HepG2 (cell line): ENCODE measurements at regions not wholly inside any gene's neighbourhood (a gene's known extent, or its start where the extent isn't known, plus 50 kb on each side); places are given as distances from the start of the nearest gene placed in this dataset.
A peak's percentile ranks its signal among the peaks of the same experiment; 100 is the strongest.

Source experiments
- BATF2 ChIP-seq: sonication (generic); formaldehyde crosslinking; IDR thresholded peaks from 2 replicates; pipeline ENCODE4 v1.8.0; 2022; ENCODE audit warnings: mild to moderate bottlenecking, missing genetic modification reagents, moderate library complexity
- CHD2 ChIP-seq: IDR thresholded peaks from 2 replicates; pipeline ENCODE4 v1.6.1; 2011; ENCODE audit warnings: low read depth, low read length, improper control_type of control experiment
- DR1 ChIP-seq: sonication (generic); formaldehyde crosslinking; IDR thresholded peaks from 2 replicates; pipeline ENCODE4 v1.8.0; 2021; ENCODE audit warnings: mild to moderate bottlenecking, missing genetic modification reagents, inconsistent platforms
- GABPA ChIP-seq, 2 experiments: IDR thresholded peaks; 2 replicates each; pipeline ENCODE4 v1.6.1; 2011 to 2016; ENCODE audit warnings: low read depth in 2 of 2, low read length in 1 of 2, missing biosample characterization in 1 of 2, missing genetic modification characterization in 1 of 2
- GPN1 ChIP-seq: sonication (generic); formaldehyde crosslinking; IDR thresholded peaks from 2 replicates; pipeline ENCODE4 v1.5.1; 2020; ENCODE audit warnings: missing genetic modification reagents, borderline replicate concordance
- KAT2B ChIP-seq: fragments of 150-350 bp; IDR thresholded peaks from 2 replicates; pipeline ENCODE4 v1.6.1; 2014; ENCODE audit warnings: low read depth, low read length, borderline replicate concordance
- KLF6 ChIP-seq: IDR thresholded peaks from 2 replicates; pipeline ENCODE4 v1.8.0; 2016; ENCODE audit warnings: missing biosample characterization, missing genetic modification reagents
- PITX1 ChIP-seq: sonication (generic); formaldehyde crosslinking; IDR thresholded peaks from 2 replicates; pipeline ENCODE4 v1.5.1; 2020; ENCODE audit warnings: mild to moderate bottlenecking, missing genetic modification reagents
- PLSCR1 ChIP-seq: sonication (generic); formaldehyde crosslinking; IDR thresholded peaks from 2 replicates; pipeline ENCODE4 v1.5.0; 2020; ENCODE audit warnings: missing genetic modification reagents, mild to moderate bottlenecking, borderline replicate concordance
- RCOR2 ChIP-seq: IDR thresholded peaks from 2 replicates; pipeline ENCODE4 v1.6.1; 2016; ENCODE audit warnings: missing biosample characterization, missing genetic modification reagents
- RFX5 ChIP-seq: IDR thresholded peaks from 2 replicates; pipeline ENCODE4 v1.6.1; 2011; ENCODE audit warnings: low read depth, low read length, improper control_type of control experiment
- SMAD1 ChIP-seq: sonication (generic); formaldehyde crosslinking; IDR thresholded peaks from 2 replicates; pipeline ENCODE4 v1.4.0; 2020; ENCODE audit warnings: missing genetic modification reagents, low read depth, mild to moderate bottlenecking, borderline replicate concordance
- TERF1 ChIP-seq: sonication (generic); formaldehyde crosslinking; IDR thresholded peaks from 2 replicates; pipeline ENCODE4 v1.8.0; 2022; ENCODE audit warnings: mild to moderate bottlenecking, missing genetic modification reagents, moderate library complexity
- WIZ ChIP-seq: sonication (generic); formaldehyde crosslinking; IDR thresholded peaks from 2 replicates; pipeline ENCODE4 v1.5.1; 2020; ENCODE audit warnings: mild to moderate bottlenecking, missing genetic modification reagents
- ZBTB3 ChIP-seq: sonication (generic); formaldehyde crosslinking; IDR thresholded peaks from 2 replicates; pipeline ENCODE4 v1.4.0; 2020; ENCODE audit warnings: low read depth, mild to moderate bottlenecking, moderate library complexity, missing genetic modification reagents, borderline replicate concordance
- ZBTB8A ChIP-seq: sonication (generic); formaldehyde crosslinking; IDR thresholded peaks from 2 replicates; pipeline ENCODE4 v1.4.0; 2020; ENCODE audit warnings: mild to moderate bottlenecking, low read depth, missing genetic modification reagents, borderline replicate concordance
- ZHX2 ChIP-seq, 2 experiments: sonication (generic) in 1 of 2; formaldehyde crosslinking in 1 of 2; IDR thresholded peaks; 2 replicates each; pipeline versions ENCODE4 v1.6.1 to v1.9.0; 2014 to 2022; ENCODE audit warnings: antibody characterized with exemption in 1 of 2, borderline replicate concordance in 1 of 2, inconsistent platforms in 1 of 2, low read depth in 1 of 2, missing genetic modification reagents in 1 of 2
- ZNF562 ChIP-seq: sonication (generic); formaldehyde crosslinking; IDR thresholded peaks from 2 replicates; pipeline ENCODE4 v1.8.0; 2022; ENCODE audit warnings: missing genetic modification reagents, borderline replicate concordance
- ZNF816 ChIP-seq: sonication (generic); formaldehyde crosslinking; IDR thresholded peaks from 2 replicates; pipeline ENCODE4 v1.8.0; 2022; ENCODE audit warnings: missing genetic modification reagents, mild to moderate bottlenecking, borderline replicate concordance

GRCh38 chr4:114287079-114287696, 307.7 kb upstream of the ARSJ start (continued):
- no peak for TF ChIP-seq ZBTB3
- no peak for TF ChIP-seq SMAD1
- no peak for TF ChIP-seq KLF6
- no peak for TF ChIP-seq DR1
- TF ChIP-seq PLSCR1: no peak
- TF ChIP-seq ZBTB8A (CRISPR knock-in tag): no peak
- no peak for TF ChIP-seq KAT2B
- 0 out of 2 replicates have a peak, but pooled peaks have one; percentile 36 for TF ChIP-seq CHD2
- no peak for TF ChIP-seq RFX5
- TF ChIP-seq GPN1 (CRISPR knock-in tag): no peak
- TF ChIP-seq GABPA (IDR thresholded peaks at IDR 0.05; ENCODE audit: low read depth, low read length): no peak
- TF ChIP-seq GABPA (CRISPR knock-in tag; IDR thresholded peaks at IDR 0.05; ENCODE audit: low read depth): peak; percentile 51
- peak; percentile 57; the same call in 1 of the 2 replicates for TF ChIP-seq WIZ
- TF ChIP-seq BATF2 (CRISPR knock-in tag): no peak
- no peak for TF ChIP-seq ZNF562 (CRISPR knock-in tag)
- TF ChIP-seq ZHX2 (IDR thresholded peaks at IDR 0.05; ENCODE audit: low read depth): no peak
- TF ChIP-seq ZHX2 (CRISPR knock-in tag; IDR thresholded peaks at IDR 0.05; ENCODE audit: borderline replicate concordance): no peak
- no peak for TF ChIP-seq TERF1
- TF ChIP-seq RCOR2 (CRISPR knock-in tag): no peak
- TF ChIP-seq ZNF816 (CRISPR knock-in tag): no peak
- TF ChIP-seq PITX1 (CRISPR knock-in tag): peak; percentile 42
